ENCODE measurements at regions not wholly inside any gene's neighbourhood (a gene's known extent, or its start where the extent isn't known, plus 50 kb on each side); places are given as distances from the start of the nearest gene placed in this dataset.

DNA sequence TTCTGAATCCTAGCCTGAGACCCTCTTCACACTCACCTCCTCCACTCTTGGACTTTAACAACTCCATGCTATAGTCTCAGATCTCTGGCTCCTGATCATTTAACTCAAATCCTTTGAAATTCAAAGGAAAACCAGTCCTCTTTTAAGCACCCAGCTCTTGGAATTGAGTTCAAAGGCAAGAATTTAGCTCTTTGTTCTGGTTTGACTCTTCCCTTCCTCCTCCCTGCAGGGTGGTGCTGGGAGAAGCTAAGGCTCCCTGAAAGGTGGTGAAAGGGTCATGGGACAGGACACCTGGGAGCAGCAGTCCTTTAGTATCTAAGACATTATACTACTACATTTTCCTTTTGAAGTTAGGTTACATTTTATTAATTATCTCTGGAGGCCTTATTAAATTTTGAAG, 259.4 kb downstream of the CCSER2 start:
- Histone ChIP-seq H3K4me1 (peaks cover 0 to 5% (median 0%) of the 10 kb centered on the region in 9 donors), H3K36me3 (no peaks in the 10 kb centered on the region), H3K27ac (no peak overlapping the region), H3K27me3 (no peaks in the 10 kb centered on the region), H3K9me3 (no peaks in the 10 kb centered on the region), H3K4me3 (no peak overlapping the region)
- ATAC-seq (no peak), DNase-seq (no peak)
- TF ChIP-seq, protein P1, sequence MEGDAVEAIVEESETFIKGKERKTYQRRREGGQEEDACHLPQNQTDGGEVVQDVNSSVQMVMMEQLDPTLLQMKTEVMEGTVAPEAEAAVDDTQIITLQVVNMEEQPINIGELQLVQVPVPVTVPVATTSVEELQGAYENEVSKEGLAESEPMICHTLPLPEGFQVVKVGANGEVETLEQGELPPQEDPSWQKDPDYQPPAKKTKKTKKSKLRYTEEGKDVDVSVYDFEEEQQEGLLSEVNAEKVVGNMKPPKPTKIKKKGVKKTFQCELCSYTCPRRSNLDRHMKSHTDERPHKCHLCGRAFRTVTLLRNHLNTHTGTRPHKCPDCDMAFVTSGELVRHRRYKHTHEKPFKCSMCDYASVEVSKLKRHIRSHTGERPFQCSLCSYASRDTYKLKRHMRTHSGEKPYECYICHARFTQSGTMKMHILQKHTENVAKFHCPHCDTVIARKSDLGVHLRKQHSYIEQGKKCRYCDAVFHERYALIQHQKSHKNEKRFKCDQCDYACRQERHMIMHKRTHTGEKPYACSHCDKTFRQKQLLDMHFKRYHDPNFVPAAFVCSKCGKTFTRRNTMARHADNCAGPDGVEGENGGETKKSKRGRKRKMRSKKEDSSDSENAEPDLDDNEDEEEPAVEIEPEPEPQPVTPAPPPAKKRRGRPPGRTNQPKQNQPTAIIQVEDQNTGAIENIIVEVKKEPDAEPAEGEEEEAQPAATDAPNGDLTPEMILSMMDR (IDR thresholded peaks at IDR 0.05): no peak
- intact Hi-C loops (cut with DNase I): no loop called here

DNA sequence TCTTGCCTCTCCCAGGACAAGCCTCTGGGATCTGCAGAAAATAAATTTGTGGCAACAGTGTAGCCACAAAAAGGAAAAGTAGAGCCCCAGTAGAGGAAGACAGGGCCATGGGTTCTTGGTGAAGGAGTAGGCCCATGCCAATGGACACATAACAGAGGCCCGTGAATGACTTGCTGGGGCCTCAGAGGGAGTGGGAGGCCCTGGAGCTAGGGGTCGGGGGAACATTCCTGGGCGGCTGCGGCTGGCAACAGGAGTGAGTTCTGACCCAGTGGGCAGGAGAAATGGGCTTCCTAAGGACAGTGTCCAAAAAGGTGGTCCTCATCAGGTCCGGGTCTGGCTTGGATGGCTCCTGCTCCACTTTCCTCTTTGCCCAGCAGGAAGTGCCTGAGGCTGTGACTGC, 260.0 kb downstream of the CCSER2 start:
- no peak overlapping the region for H3K4me3 ChIP-seq
- H3K36me3 ChIP-seq: no peaks in the 10 kb centered on the region
- ATAC-seq (no peak), DNase-seq (no peak)
- H3K4me1 ChIP-seq: peaks cover 0 to 5% (median 0%) of the 10 kb centered on the region in 9 donors
- TF ChIP-seq, protein P1 (IDR thresholded peaks at IDR 0.05): no peak
- WGBS, 2 donors: 86 to 93% methylated on average over 5 of the region's 5 CpGs
- H3K9me3 ChIP-seq: no peaks in the 10 kb centered on the region
- intact Hi-C loops (cut with DNase I): no loop called here
- no peak overlapping the region for H3K27ac ChIP-seq
- H3K27me3 ChIP-seq: no peaks in the 10 kb centered on the region

DNA sequence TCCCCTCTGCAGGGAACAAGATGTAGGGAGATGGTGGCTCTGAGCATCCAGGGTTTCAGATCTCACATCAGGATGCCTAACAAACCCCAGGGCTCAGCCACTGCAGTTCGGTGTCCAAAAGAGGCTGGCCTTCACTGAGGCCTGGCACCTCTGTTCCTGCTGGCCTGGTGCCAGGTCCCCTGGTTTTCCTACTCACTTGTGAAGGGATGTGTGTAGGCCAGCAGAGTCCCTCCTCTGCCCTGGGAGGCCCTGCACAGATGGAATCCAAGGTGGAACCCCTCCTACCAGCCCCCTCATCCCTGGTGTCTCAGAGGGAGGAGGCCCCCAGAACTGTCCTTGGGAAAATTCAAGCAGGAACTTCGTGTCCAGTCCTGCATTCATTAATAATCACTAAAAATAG, 260.6 kb downstream of the CCSER2 start:
- H3K4me3 ChIP-seq: no peak overlapping the region
- DNase-seq (no peak), ATAC-seq (no peak)
- peaks cover 0 to 5% (median 0%) of the 10 kb centered on the region in 9 donors for H3K4me1 ChIP-seq
- H3K36me3 ChIP-seq: no peaks in the 10 kb centered on the region
- 71 to 83% methylated on average over 2 of the region's 2 CpGs for WGBS, 2 donors
- no peak overlapping the region for H3K27ac ChIP-seq
- no peaks in the 10 kb centered on the region for H3K9me3 ChIP-seq
- TF ChIP-seq, protein P1 (IDR thresholded peaks at IDR 0.05): no peak
- intact Hi-C loops (cut with DNase I): no loop called here
- no peaks in the 10 kb centered on the region for H3K27me3 ChIP-seq

DNA sequence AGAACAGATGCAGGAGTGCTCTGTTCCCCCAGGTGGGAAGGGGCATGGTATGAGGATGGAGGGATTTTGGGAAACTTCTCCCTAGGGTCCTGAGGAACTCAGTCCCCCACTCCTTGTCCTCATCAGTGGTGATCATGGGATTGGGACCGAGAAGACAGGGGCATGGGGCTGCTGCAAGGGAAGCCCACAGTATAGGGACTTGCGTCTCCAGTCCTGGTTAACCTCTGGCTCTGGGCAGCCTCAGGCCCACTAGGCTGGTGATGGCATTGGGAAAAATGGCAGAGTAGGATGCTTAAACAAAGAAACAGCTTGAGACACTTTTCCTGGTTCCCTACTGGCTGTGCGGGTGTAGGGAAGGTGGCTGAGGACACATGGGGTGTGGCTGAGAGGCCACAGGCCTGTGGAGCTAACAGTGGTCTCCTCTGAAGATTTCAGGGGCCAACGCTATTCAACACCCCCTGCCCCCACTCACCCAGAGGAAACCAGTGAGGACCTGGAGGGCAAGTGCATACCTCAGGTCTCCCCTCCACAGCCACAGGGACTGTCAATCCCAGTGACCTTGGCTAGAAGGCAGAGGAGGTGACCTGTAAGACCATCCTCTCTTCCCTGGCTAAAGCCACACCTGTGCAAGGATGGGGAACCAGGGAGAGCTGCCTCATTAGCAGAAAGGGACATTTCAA, 261.3 kb downstream of the CCSER2 start:
- H3K4me1 ChIP-seq: peaks cover 0 to 5% (median 0%) of the 10 kb centered on the region in 9 donors
- DNase-seq (no peak), ATAC-seq (peak in 1 of 8 donors; percentile 38)
- TF ChIP-seq, protein P1 (IDR thresholded peaks at IDR 0.05): no peak
- H3K27me3 ChIP-seq: no peaks in the 10 kb centered on the region
- no peaks in the 10 kb centered on the region for H3K9me3 ChIP-seq
- no peaks in the 10 kb centered on the region for H3K36me3 ChIP-seq
- WGBS, 2 donors: 80 to 83% methylated on average over 4 of the region's 4 CpGs
- intact Hi-C loops (cut with DNase I): no loop called here
- no peak overlapping the region for H3K4me3 ChIP-seq
- H3K27ac ChIP-seq: no peak overlapping the region
